Breast epithelium (tissue), 3 donors: ENCODE measurements at regions not wholly inside any gene's neighbourhood (a gene's known extent, or its start where the extent isn't known, plus 50 kb on each side); places are given as distances from the start of the nearest gene placed in this dataset.

ENCODE experiments used
- POLR2A ChIP-seq: fragments of 450-650 bp; IDR thresholded peaks from one replicate; pipeline ENCODE4 v1.6.1; 2016; ENCODE audit warnings: antibody characterized with exemption, mild to moderate bottlenecking, moderate library complexity
- POLR2AphosphoS5 ChIP-seq, 3 donors: sonication (generic); formaldehyde crosslinking; IDR thresholded peaks; one replicate each; pipeline ENCODE4 v1.6.1; 2017; ENCODE audit warnings: antibody characterized with exemption in 3 of 3
- TF ChIP-seq, protein P1 (sequence below), 3 donors: fragments of 450-650 bp; IDR thresholded peaks; one replicate each; pipeline ENCODE4 v1.5.1; 2016 to 2017; ENCODE audit warnings: antibody characterized with exemption in 3 of 3, mild to moderate bottlenecking in 3 of 3, moderate library complexity in 3 of 3

DNA sequence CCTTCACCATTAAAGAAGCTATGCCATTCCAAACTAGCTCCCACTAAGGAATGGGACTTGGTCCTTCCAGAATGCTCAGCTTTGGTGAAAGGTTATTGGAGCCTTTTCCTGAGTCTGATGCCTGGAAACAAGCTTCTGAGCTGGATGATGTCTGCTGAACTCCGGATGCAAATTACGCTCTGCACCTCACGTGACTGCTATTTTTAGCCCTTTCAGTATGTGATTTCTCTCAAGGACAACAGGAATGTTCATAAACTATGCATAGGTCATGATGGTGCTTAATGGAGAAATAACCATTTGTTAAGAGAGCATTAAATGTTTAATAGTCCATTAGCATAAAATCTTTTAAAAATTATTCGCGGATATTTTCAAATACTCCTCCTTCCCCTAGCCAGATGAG lies 631.4 kb upstream of the KIRREL3 start:
- TF ChIP-seq, protein P1, sequence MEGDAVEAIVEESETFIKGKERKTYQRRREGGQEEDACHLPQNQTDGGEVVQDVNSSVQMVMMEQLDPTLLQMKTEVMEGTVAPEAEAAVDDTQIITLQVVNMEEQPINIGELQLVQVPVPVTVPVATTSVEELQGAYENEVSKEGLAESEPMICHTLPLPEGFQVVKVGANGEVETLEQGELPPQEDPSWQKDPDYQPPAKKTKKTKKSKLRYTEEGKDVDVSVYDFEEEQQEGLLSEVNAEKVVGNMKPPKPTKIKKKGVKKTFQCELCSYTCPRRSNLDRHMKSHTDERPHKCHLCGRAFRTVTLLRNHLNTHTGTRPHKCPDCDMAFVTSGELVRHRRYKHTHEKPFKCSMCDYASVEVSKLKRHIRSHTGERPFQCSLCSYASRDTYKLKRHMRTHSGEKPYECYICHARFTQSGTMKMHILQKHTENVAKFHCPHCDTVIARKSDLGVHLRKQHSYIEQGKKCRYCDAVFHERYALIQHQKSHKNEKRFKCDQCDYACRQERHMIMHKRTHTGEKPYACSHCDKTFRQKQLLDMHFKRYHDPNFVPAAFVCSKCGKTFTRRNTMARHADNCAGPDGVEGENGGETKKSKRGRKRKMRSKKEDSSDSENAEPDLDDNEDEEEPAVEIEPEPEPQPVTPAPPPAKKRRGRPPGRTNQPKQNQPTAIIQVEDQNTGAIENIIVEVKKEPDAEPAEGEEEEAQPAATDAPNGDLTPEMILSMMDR (IDR thresholded peaks at IDR 0.05): no peak
- TF ChIP-seq POLR2AphosphoS5 (IDR thresholded peaks at IDR 0.05) (no peak), POLR2A (no peak)
